ENCODE measurements at regions not wholly inside any gene's neighbourhood (a gene's known extent, or its start where the extent isn't known, plus 50 kb on each side); places are given as distances from the start of the nearest gene placed in this dataset.
A peak's percentile ranks its signal among the peaks of the same experiment; 100 is the strongest.

- Histone ChIP-seq H3K36me3 (no peaks in the 10 kb centered on the region), H4K20me1 (no peaks in the 10 kb centered on the region), H3K9me3 (no peaks in the 10 kb centered on the region), H3K4me1 (peaks cover 23% of the 10 kb centered on the region), H3K27me3 (peaks cover 12% of the 10 kb centered on the region), H3K4me2 (peak overlapping the region; percentile 56; the same call in 1 of the 2 replicates), H3K4me3 (no peak overlapping the region), H3K27ac (no peak overlapping the region), H3K9ac (no peak overlapping the region)
- no peak for TF ChIP-seq Cebpa-rat (IDR thresholded peaks at IDR 0.05)
Observed at GRCh38 chr11:8814923-8815240, 96.1 kb upstream of the AKIP1 start.

GRCh38 chr11:8818421-8818820 is 92.6 kb upstream of the AKIP1 start:
- no peaks in the 10 kb centered on the region for H3K9me3 ChIP-seq
- no peak overlapping the region for H3K9ac ChIP-seq
- no peak overlapping the region for H3K4me2 ChIP-seq
- no peaks in the 10 kb centered on the region for H3K36me3 ChIP-seq
- no peak overlapping the region for H3K27ac ChIP-seq
- no peaks in the 10 kb centered on the region for H3K27me3 ChIP-seq
- TF ChIP-seq Cebpa-rat (IDR thresholded peaks at IDR 0.05) = no peak
- peaks cover 15% of the 10 kb centered on the region for H3K4me1 ChIP-seq
- H3K4me3 ChIP-seq = no peak overlapping the region
- no peaks in the 10 kb centered on the region for H4K20me1 ChIP-seq

GRCh38 chr11:8820401-8820800 is 90.6 kb upstream of the AKIP1 start:
- Histone ChIP-seq H3K27me3 (no peaks in the 10 kb centered on the region), H3K4me3 (no peak overlapping the region), H3K27ac (no peak overlapping the region), H3K4me1 (0 out of 2 replicates have a peak, but pooled peaks cover under 1% of the 10 kb centered on the region), H4K20me1 (no peaks in the 10 kb centered on the region), H3K9ac (no peak overlapping the region), H3K9me3 (no peaks in the 10 kb centered on the region), H3K4me2 (no peak overlapping the region), H3K36me3 (no peaks in the 10 kb centered on the region)
- TF ChIP-seq Cebpa-rat (IDR thresholded peaks at IDR 0.05) = no peak

GRCh38 chr11:8822469-8822868 is 88.5 kb upstream of the AKIP1 start:
- H3K4me2 ChIP-seq = no peak overlapping the region
- no peaks in the 10 kb centered on the region for H3K36me3 ChIP-seq
- H3K27me3 ChIP-seq = no peaks in the 10 kb centered on the region
- no peaks in the 10 kb centered on the region for H4K20me1 ChIP-seq
- H3K27ac ChIP-seq = no peak overlapping the region
- H3K9me3 ChIP-seq = no peaks in the 10 kb centered on the region
- H3K4me3 ChIP-seq = no peak overlapping the region
- TF ChIP-seq Cebpa-rat (IDR thresholded peaks at IDR 0.05) = no peak
- no peak overlapping the region for H3K9ac ChIP-seq
- peaks cover 20% of the 10 kb centered on the region for H3K4me1 ChIP-seq

- Histone ChIP-seq H3K9me3 (no peaks in the 10 kb centered on the region), H3K4me1 (peaks cover 28% of the 10 kb centered on the region), H4K20me1 (no peaks in the 10 kb centered on the region), H3K9ac (no peak overlapping the region), H3K27me3 (no peaks in the 10 kb centered on the region), H3K36me3 (no peaks in the 10 kb centered on the region), H3K4me2 (no peak overlapping the region), H3K4me3 (no peak overlapping the region), H3K27ac (no peak overlapping the region)
- no peak for TF ChIP-seq Cebpa-rat (IDR thresholded peaks at IDR 0.05)
Observed at GRCh38 chr11:8823174-8823742, 87.7 kb upstream of the AKIP1 start.

- Histone ChIP-seq H3K9me3 (no peaks in the 10 kb centered on the region), H3K4me1 (peaks cover 58% of the 10 kb centered on the region), H3K36me3 (no peaks in the 10 kb centered on the region), H3K27ac (no peak overlapping the region), H3K4me3 (no peak overlapping the region), H3K4me2 (peak overlapping the region; percentile 39), H3K9ac (no peak overlapping the region), H4K20me1 (no peaks in the 10 kb centered on the region), H3K27me3 (no peaks in the 10 kb centered on the region)
- no peak for TF ChIP-seq Cebpa-rat (IDR thresholded peaks at IDR 0.05)
Observed at GRCh38 chr11:8826139-8826786, 84.7 kb upstream of the AKIP1 start.

GRCh38 chr11:8826901-8827560 is 84.0 kb upstream of the AKIP1 start:
- Histone ChIP-seq H3K27ac (no peak overlapping the region), H3K9me3 (no peaks in the 10 kb centered on the region), H3K4me2 (0 out of 2 replicates have a peak overlapping the region, but pooled peaks have one; percentile 64), H3K27me3 (no peaks in the 10 kb centered on the region), H4K20me1 (no peaks in the 10 kb centered on the region), H3K9ac (no peak overlapping the region), H3K4me3 (no peak overlapping the region), H3K4me1 (peaks cover 66% of the 10 kb centered on the region), H3K36me3 (no peaks in the 10 kb centered on the region)
- TF ChIP-seq Cebpa-rat (IDR thresholded peaks at IDR 0.05) = no peak

- Histone ChIP-seq H3K36me3 (no peaks in the 10 kb centered on the region), H3K9ac (no peak overlapping the region), H3K27ac (peak overlapping the region; percentile 31; the same call in 1 of the 2 replicates), H3K9me3 (no peaks in the 10 kb centered on the region), H4K20me1 (no peaks in the 10 kb centered on the region), H3K27me3 (no peaks in the 10 kb centered on the region), H3K4me3 (no peak overlapping the region), H3K4me1 (peaks cover 76% of the 10 kb centered on the region), H3K4me2 (peak overlapping the region; percentile 64)
- no peak for TF ChIP-seq Cebpa-rat (IDR thresholded peaks at IDR 0.05)
Observed at GRCh38 chr11:8828046-8828445, 82.9 kb upstream of the AKIP1 start.

- Histone ChIP-seq H3K36me3 (no peaks in the 10 kb centered on the region), H3K27ac (peak overlapping the region; percentile 31; the same call in 1 of the 2 replicates), H3K4me1 (peaks cover 83% of the 10 kb centered on the region), H3K9ac (no peak overlapping the region), H3K27me3 (no peaks in the 10 kb centered on the region), H4K20me1 (no peaks in the 10 kb centered on the region), H3K4me2 (peak overlapping the region; percentile 64), H3K4me3 (no peak overlapping the region), H3K9me3 (no peaks in the 10 kb centered on the region)
- TF ChIP-seq Cebpa-rat (IDR thresholded peaks at IDR 0.05) = no peak
Observed at GRCh38 chr11:8828580-8829361, 82.2 kb upstream of the AKIP1 start.

GRCh38 chr11:8829556-8829955 is 81.4 kb upstream of the AKIP1 start:
- peak overlapping the region; percentile 64; the same call in 1 of the 2 replicates for H3K4me2 ChIP-seq

More at GRCh38 chr11:8829556-8829955, 81.4 kb upstream of the AKIP1 start:
- H3K36me3 ChIP-seq = no peaks in the 10 kb centered on the region
- peaks cover 91% of the 10 kb centered on the region for H3K4me1 ChIP-seq
- no peak overlapping the region for H3K4me3 ChIP-seq
- no peaks in the 10 kb centered on the region for H4K20me1 ChIP-seq
- no peak overlapping the region for H3K9ac ChIP-seq
- no peaks in the 10 kb centered on the region for H3K27me3 ChIP-seq
- no peak for TF ChIP-seq Cebpa-rat (IDR thresholded peaks at IDR 0.05)
- H3K27ac ChIP-seq = no peak overlapping the region
- H3K9me3 ChIP-seq = no peaks in the 10 kb centered on the region

All from BLaER1 (cell line).